H9 (cell line): ENCODE measurements at regions not wholly inside any gene's neighbourhood (a gene's known extent, or its start where the extent isn't known, plus 50 kb on each side); places are given as distances from the start of the nearest gene placed in this dataset.

ENCODE experiments used
- DNase-seq: peaks from one replicate; pipeline ENCODE4 v3.0.0-alpha.2; 2017
- H2AFZ ChIP-seq: one replicate; pipeline ENCODE4 v1.6.1; 2013; ENCODE audit warnings: mild to moderate bottlenecking, low read length, control low read depth, moderate library complexity
- H2AK5ac ChIP-seq: 2 replicates; pipeline ENCODE4 v1.6.1; 2013; ENCODE audit warnings: low read length, control low read depth, mixed read lengths; ENCODE audit not compliant: insufficient read length
- H2BK120ac ChIP-seq: one replicate; pipeline ENCODE4 v1.6.1; 2013; ENCODE audit warnings: low read depth, mild to moderate bottlenecking, low read length, control low read depth, inconsistent platforms; ENCODE audit not compliant: poor library complexity, severe bottlenecking
- H2BK12ac ChIP-seq: 2 replicates; pipeline ENCODE4 v1.6.1; 2013; ENCODE audit warnings: low read length, control low read depth, mixed read lengths, low read depth; ENCODE audit not compliant: insufficient read length
- H2BK15ac ChIP-seq: 2 replicates; pipeline ENCODE4 v1.6.1; 2013; ENCODE audit warnings: low read depth, low read length, control low read depth
- H2BK20ac ChIP-seq: one replicate; pipeline ENCODE4 v1.6.1; 2013; ENCODE audit warnings: low read depth, mild to moderate bottlenecking, low read length, control low read depth, inconsistent platforms; ENCODE audit not compliant: poor library complexity, severe bottlenecking
- H2BK5ac ChIP-seq: 2 replicates; pipeline ENCODE4 v1.6.1; 2013; ENCODE audit warnings: low read length, control low read depth, mixed read lengths; ENCODE audit not compliant: insufficient read length
- H3K14ac ChIP-seq: 2 replicates; pipeline ENCODE4 v1.6.1; 2013; ENCODE audit warnings: low read length, control low read depth; ENCODE audit not compliant: insufficient read depth
- H3K18ac ChIP-seq: 2 replicates; pipeline ENCODE4 v1.6.1; 2013; ENCODE audit warnings: low read depth, mild to moderate bottlenecking, mixed read lengths, low read length, control low read depth; ENCODE audit not compliant: insufficient read length
- H3K23ac ChIP-seq: 2 replicates; pipeline ENCODE4 v1.6.1; 2013; ENCODE audit warnings: low read length, control low read depth, mixed read lengths, low read depth; ENCODE audit not compliant: insufficient read length
- H3K23me2 ChIP-seq: 2 replicates; pipeline ENCODE4 v1.6.1; 2013; ENCODE audit warnings: low read depth, mild to moderate bottlenecking, mixed read lengths, low read length, control low read depth; ENCODE audit not compliant: insufficient read length, poor library complexity, severe bottlenecking
- H3K27ac ChIP-seq: 2 replicates; pipeline ENCODE4 v1.5.1; 2013; ENCODE audit warnings: low read length, control low read depth, mixed read lengths, low read depth; ENCODE audit not compliant: insufficient read length
- H3K27me3 ChIP-seq: 2 replicates; pipeline ENCODE4 v1.6.1; 2013; ENCODE audit warnings: low read length, control low read depth, inconsistent platforms; ENCODE audit not compliant: insufficient read depth
- H3K4ac ChIP-seq: 2 replicates; pipeline ENCODE4 v1.6.1; 2013; ENCODE audit warnings: low read depth, mild to moderate bottlenecking, control low read depth, inconsistent platforms, low read length, moderate library complexity
- H3K4me1 ChIP-seq: 2 replicates; pipeline ENCODE4 v1.6.1; 2013; ENCODE audit warnings: low read length, control low read depth, inconsistent platforms; ENCODE audit not compliant: insufficient read depth
- H3K4me2 ChIP-seq: 2 replicates; pipeline ENCODE4 v1.6.1; 2013; ENCODE audit warnings: low read length, control low read depth, mixed read lengths; ENCODE audit not compliant: insufficient read length, insufficient read depth
- H3K56ac ChIP-seq: 2 replicates; pipeline ENCODE4 v1.6.1; 2013; ENCODE audit warnings: low read depth, mild to moderate bottlenecking, mixed read lengths, low read length, control low read depth; ENCODE audit not compliant: insufficient read length
- H3K79me1 ChIP-seq: 2 replicates; pipeline ENCODE4 v1.6.1; 2013; ENCODE audit warnings: low read depth, mild to moderate bottlenecking, moderate library complexity, low read length, control low read depth, inconsistent platforms; ENCODE audit not compliant: insufficient read depth, poor library complexity, severe bottlenecking
- H3K79me2 ChIP-seq: 2 replicates; pipeline ENCODE4 v1.6.1; 2013; ENCODE audit warnings: low read length, control low read depth, inconsistent platforms; ENCODE audit not compliant: insufficient read depth
- H3K9ac ChIP-seq: 2 replicates; pipeline ENCODE4 v1.6.1; 2013; ENCODE audit warnings: low read length, control low read depth, mixed read lengths; ENCODE audit not compliant: insufficient read length; ENCODE audit errors: extremely low read depth
- H3K9me3 ChIP-seq: one replicate; pipeline ENCODE4 v1.6.1; 2013; ENCODE audit warnings: low read depth, low read length, inconsistent platforms; ENCODE audit not compliant: control insufficient read depth
- H3T11ph ChIP-seq: one replicate; pipeline ENCODE4 v1.6.1; 2013; ENCODE audit warnings: mild to moderate bottlenecking, low read length, control low read depth, inconsistent platforms
- H4K20me1 ChIP-seq: one replicate; pipeline ENCODE4 v1.6.1; 2013; ENCODE audit not compliant: control insufficient read depth, insufficient read length, insufficient read depth
- H4K5ac ChIP-seq: 2 replicates; pipeline ENCODE4 v1.6.1; 2013; ENCODE audit warnings: low read depth, mild to moderate bottlenecking, mixed read lengths, low read length, control low read depth; ENCODE audit not compliant: insufficient read length
- H4K8ac ChIP-seq: replicated peaks from 2 replicates; pipeline ENCODE4 v1.6.1; 2013; ENCODE audit warnings: low read length, control low read depth, mixed read lengths, low read depth; ENCODE audit not compliant: insufficient read length
- H4K91ac ChIP-seq: 2 replicates; pipeline ENCODE4 v1.6.1; 2013; ENCODE audit warnings: low read depth, mild to moderate bottlenecking, moderate library complexity, mixed read lengths, low read length, control low read depth; ENCODE audit not compliant: insufficient read length
- H3K27ac Mint-ChIP-seq, 3 experiments: 2 replicates in 2 of 3; 3 replicates in 1 of 3; pipeline ENCODE4 v1.8.0; 2020 to 2021; ENCODE audit warnings: mixed read lengths in 3 of 3, mild to moderate bottlenecking in 1 of 3, moderate library complexity in 1 of 3
- H3K27me3 Mint-ChIP-seq: 2 replicates; pipeline ENCODE4 v1.8.0; 2021; ENCODE audit warnings: low read depth, mild to moderate bottlenecking, moderate library complexity, mixed read lengths
- H3K36me3 Mint-ChIP-seq, 3 experiments: 2 replicates in 2 of 3; 3 replicates in 1 of 3; pipeline ENCODE4 v1.8.0; 2020 to 2021; ENCODE audit warnings: low read depth in 3 of 3, mixed read lengths in 3 of 3; ENCODE audit not compliant: insufficient read depth in 1 of 3
- H3K4me1 Mint-ChIP-seq, 2 experiments: 2 replicates each; pipeline ENCODE4 v1.8.0; 2020; ENCODE audit warnings: mixed read lengths in 2 of 2
- H3K4me3 Mint-ChIP-seq, 2 experiments: 2 replicates in 1 of 2; 3 replicates in 1 of 2; pipeline ENCODE4 v1.8.0; 2020 to 2021; ENCODE audit warnings: mild to moderate bottlenecking in 2 of 2, mixed read lengths in 2 of 2, moderate library complexity in 1 of 2
- H3K9me3 Mint-ChIP-seq, 2 experiments: 2 replicates in 1 of 2; 3 replicates in 1 of 2; pipeline ENCODE4 v1.8.0; 2020; ENCODE audit warnings: mild to moderate bottlenecking in 2 of 2, mixed read lengths in 2 of 2, moderate library complexity in 1 of 2
- WGBS: extraction: QIAGEN DNeasy Blood & Tissue Kit; methylation state at CpG from one replicate; pipeline ENCODE4 v1.1.7; 2013; ENCODE audit warnings: missing lambda C conversion rate, low lambda C conversion rate, mixed read lengths; ENCODE audit not compliant: insufficient read length; ENCODE audit errors: extremely low coverage; 5-methylcytosine and 5-hydroxymethylcytosine counted together
- TF ChIP-seq, protein P1 (sequence below): fragments of 200-600 bp; sonication (generic); conservative IDR thresholded peaks from 3 replicates; pipeline ENCODE4 v1.8.0; 2021; ENCODE audit warnings: antibody characterized with exemption, mild to moderate bottlenecking

DNA sequence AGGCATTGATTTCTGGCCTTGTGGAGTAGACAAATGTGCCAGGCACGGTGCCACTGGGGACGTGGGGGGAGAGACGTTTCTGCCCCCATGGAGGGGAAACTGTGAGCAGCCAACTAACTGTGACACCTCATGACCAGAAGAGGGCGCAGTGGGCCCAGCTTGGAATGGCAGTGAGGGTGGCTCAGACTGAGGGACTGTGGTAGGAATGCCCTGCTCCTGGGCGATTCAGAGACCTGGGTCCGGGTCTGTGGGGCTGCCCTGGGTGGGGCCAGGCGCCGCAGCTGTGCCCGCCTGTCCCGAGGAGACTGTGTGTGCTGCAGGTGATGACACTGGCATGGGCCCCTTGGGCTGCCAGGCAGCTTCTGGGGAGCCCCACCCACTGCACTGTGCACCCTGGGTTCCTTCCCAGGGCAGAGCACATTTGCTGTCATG is 60.6 kb downstream of the SLC25A47 start:
- Histone ChIP-seq H2BK5ac (no peak overlapping the region), H3K79me1 (no peaks in the 10 kb centered on the region), H2AK5ac (no peak overlapping the region), H3K4ac (no peak overlapping the region), H3K9me3 (no peaks in the 10 kb centered on the region), H3K9ac (no peak overlapping the region), H2BK15ac (no peak overlapping the region), H2BK120ac (no peak overlapping the region), H3K14ac (no peak overlapping the region), H2AFZ (no peak overlapping the region), H4K8ac (no peak overlapping the region), H3K4me2 (no peak overlapping the region), H3K27ac (no peak overlapping the region), H3K56ac (no peak overlapping the region), H3K23me2 (no peaks in the 10 kb centered on the region), H4K20me1 (no peaks in the 10 kb centered on the region), H4K5ac (no peak overlapping the region), H3K23ac (no peak overlapping the region), H3K18ac (no peak overlapping the region), H3K4me1 (peaks cover 2% of the 10 kb centered on the region; the same call in 1 of the 2 replicates), H3K27me3 (no peaks in the 10 kb centered on the region), H4K91ac (no peak overlapping the region), H2BK20ac (no peak overlapping the region), H3K79me2 (no peaks in the 10 kb centered on the region), H3T11ph (no peak overlapping the region), H2BK12ac (no peak overlapping the region)
- no CpG with 5 or more reads among the region's 10 CpGs for WGBS
- no peak overlapping the region for H3K4me3 Mint-ChIP-seq
- H3K36me3 Mint-ChIP-seq, result no peaks in the 10 kb centered on the region
- H3K27ac Mint-ChIP-seq, result peak overlapping the region in 2 of 3 experiments; percentile 48 to 61; a peak in 2 of 7 replicates
- no peaks in the 10 kb centered on the region for H3K9me3 Mint-ChIP-seq
- H3K27me3 Mint-ChIP-seq, result no peaks in the 10 kb centered on the region
- peak; percentile 83 for DNase-seq
- peaks cover 24 to 25% of the 10 kb centered on the region in 2 experiments for H3K4me1 Mint-ChIP-seq
- TF ChIP-seq, protein P1, sequence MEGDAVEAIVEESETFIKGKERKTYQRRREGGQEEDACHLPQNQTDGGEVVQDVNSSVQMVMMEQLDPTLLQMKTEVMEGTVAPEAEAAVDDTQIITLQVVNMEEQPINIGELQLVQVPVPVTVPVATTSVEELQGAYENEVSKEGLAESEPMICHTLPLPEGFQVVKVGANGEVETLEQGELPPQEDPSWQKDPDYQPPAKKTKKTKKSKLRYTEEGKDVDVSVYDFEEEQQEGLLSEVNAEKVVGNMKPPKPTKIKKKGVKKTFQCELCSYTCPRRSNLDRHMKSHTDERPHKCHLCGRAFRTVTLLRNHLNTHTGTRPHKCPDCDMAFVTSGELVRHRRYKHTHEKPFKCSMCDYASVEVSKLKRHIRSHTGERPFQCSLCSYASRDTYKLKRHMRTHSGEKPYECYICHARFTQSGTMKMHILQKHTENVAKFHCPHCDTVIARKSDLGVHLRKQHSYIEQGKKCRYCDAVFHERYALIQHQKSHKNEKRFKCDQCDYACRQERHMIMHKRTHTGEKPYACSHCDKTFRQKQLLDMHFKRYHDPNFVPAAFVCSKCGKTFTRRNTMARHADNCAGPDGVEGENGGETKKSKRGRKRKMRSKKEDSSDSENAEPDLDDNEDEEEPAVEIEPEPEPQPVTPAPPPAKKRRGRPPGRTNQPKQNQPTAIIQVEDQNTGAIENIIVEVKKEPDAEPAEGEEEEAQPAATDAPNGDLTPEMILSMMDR, result peak; percentile 95
